ENCODE measurements at regions not wholly inside any gene's neighbourhood (a gene's known extent, or its start where the extent isn't known, plus 50 kb on each side); places are given as distances from the start of the nearest gene placed in this dataset.

DNA sequence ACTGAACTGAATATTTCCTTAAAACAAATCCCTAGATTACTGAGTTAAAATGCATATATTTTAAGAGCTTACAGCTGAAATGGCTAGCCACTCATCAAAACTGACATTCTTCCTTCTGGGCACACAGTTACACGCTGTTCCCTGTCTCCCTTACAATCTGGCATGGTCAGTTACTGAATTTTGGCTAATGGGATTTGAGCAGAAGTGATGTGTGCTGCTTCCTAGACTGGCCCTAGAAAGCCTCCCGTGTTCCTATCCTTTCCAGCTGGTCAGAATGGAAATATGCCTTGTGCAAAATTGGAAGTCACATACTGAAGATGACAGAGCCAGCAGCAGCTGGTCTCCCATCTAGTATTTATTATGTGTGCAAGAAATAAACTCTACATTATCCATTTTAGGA is 128.7 kb upstream of the NAMPT start:
- DNase-seq, result no peak

DNA sequence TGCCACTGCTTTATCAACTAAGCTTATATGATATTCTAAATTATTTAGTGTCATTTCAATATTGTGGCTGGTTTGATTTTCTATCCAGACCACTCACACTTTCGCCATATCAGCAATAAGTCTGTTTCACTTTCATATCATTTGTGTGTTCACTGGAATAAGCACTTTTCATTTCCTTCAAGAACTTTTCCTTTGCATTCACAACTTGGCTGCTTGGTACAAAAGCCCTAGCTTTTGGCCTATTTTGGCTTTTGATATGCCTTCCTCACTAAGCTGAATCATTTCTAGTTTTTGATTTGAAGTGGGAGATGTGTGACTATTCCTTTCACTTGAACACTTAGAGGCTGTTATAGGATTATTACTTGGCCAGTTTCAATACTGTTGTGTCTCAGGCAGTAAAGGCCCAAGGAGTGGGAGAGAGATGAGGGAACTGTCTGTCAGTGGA is 120.9 kb upstream of the NAMPT start:
- DNase-seq, result peak; percentile 24

DNA sequence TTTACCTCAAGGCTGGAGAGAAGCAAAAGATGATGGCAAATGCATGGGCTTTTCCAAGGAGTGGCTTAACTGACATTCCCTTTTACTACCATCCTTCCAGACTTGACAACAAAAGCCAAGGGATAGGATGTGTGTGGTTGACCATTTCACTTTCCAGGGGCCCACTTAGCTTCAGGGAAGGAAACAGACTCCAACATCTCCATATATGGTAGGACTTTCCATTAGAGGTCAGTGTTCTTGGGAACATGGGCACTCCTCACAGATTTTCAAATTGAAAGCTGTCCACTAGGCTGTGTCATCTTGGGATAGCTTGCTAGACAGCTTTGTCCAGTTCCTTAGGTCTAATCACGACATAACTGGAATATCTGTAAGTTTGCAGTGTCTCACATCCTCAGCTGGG is 118.1 kb upstream of the NAMPT start:
- DNase-seq, result no peak

DNA sequence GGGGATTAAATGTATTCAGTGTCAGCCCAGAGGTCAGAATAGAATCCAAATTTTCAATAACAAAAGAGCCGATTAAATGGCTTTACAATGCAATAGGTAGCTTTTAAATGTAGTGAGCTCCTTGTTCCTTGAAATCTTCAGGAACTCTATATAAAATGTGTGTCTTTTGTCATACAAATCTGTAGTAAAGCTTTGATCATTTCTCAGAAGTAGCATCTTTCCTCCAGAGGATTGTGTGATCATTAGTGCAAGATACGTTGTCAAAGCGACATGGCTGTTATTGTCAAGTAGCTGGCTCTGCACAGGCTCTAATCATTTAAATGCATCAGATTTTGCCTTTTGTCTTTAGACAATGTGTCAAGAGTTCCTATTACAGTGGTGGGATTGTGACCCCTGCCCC is 116.1 kb upstream of the NAMPT start:
- no peak for DNase-seq

DNA sequence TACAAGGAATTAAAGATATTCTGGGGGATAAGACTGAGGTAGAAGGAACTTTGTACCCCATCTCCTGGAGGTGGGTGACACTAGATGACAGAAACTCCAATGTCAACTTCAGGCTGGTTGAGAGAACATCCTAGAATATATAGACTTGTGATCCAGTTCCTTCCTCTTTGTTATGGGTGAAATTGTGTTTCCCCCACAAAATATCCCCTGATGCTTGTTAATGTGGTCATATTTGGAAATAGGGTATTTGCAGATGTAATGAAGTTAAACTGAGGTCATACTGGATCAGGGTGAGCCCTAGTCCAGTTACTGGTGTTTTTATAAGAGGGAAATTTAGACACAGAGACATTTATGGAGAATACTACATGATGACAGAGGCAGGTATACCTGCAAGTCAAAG is 114.0 kb upstream of the NAMPT start:
- peak; percentile 21 for DNase-seq

DNA sequence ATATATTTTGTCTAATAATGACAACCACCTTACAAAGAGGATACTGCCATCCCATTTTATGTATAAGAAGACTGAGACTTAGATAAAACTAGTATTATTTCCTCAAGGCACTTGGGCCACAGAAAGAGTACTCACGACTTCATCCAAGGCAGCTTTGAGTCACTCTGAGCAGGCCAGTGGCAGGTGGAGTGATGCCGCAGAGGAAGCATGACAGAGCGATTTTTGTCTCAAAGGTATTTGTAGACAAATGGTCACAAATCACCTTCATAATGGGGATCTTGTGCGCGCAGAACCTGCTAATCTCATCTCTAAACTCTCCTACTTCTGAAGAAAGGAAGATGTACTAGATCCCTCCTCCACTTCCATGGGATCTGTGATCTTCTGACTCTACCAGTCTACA is 113.2 kb upstream of the NAMPT start:
- no peak for DNase-seq

DNA sequence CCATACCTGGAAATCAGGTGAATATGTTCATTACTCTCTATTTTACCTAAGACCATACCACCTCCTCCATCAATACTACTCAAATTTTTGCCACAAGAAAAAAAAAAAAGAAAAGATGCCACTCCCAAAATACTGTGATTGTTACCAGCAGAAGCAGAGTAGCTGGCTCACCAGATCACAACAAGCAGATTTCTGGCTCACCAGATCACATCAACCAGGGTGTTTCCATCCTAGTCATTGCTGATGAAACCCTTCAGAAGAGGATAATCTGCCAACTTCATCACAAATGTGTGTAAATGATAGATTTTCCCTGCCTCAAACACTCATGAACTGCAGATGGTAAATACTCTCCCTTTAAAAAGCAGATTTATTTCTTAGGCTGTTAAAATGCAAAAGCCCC is 109.7 kb upstream of the NAMPT start:
- no peak for DNase-seq

DNA sequence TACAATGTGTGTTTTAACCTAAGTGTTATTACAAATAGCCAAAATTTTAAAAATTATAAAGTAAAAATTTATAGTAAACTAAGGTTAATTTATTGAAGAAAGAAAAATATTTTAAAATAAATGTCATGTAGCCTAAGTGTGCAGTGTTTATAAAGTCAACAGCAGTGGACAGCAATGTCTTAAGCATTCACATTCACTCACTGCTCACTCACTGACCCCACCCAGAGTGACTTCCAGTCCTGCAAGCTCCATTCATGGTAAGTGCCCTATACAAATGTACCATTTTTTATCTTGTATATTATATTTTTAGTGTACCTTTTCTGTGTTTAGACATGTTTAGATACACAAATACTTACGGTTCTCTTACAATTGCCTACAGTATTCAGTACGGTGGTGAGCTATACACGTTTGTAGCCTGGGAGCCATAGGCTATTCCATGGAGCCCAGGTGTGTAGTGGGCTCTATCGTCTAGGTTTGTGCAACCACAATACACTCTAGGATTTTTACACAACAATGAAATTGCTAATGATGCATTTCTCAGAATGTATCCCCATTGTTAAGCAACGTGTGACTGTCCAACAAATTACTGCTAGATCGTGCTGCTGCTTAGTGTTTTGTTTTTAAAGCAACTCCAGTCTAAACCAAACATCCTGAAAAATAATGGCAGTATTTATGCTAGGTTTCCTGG is 108.9 kb upstream of the NAMPT start:
- DNase-seq, result no peak

DNA sequence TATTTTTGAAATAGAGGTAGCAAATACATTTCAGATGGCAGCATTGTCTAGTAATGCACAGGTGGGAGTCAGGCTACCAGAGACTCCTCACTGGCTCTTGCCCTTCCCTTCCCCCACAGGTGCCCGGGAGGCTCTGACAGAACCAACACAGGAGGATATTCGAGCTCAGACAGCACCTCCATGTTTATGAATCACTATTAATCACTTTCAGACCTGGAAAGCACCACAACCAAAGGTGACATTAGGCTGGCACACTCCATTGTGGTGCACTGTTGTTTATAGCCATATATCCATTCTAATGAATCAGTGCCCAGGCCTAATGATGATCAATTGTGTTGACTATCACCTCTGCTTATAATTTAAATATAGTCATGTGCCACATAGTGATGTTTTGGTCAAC is 107.8 kb upstream of the NAMPT start:
- no peak for DNase-seq

DNA sequence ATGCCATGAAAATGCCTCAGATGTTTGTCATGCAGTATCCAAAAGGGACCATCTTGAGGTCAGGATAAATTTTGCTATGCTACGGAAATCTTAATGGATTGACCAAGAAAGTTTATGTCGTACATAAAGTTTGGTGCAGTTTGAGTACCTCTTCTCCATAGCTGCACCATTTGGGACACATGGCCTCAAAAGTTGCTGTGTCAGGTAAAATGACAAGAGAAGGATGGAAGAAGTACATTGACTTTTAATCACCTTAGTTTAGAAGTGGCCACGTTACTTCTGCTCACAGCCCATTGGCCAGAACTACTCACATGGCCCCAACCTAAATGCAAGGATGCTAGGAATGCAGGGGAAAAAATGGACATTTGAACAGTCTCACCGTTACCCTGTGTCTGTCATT is 107.4 kb upstream of the NAMPT start:
- DNase-seq, result no peak

DNA sequence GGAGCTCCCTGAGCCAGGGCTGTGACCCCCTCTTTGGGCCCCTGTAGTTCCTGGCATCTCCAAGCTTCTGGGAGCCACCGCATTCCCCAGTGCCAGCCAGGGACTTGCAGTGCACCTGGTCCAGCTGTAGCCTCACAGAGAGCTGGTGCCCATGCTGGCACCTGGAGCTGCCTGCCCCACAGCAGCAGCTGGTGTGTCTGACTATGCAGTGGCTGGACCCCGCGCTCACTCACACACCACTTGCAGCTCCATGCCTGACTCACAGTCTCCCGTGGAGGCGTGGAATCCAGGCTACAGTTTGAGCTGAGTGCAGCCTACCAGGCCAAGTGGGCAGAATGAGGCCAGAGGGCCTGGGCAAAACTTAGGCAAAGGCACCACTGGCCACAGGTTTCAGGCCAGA is 102.2 kb upstream of the NAMPT start:
- DNase-seq, result no peak

DNA sequence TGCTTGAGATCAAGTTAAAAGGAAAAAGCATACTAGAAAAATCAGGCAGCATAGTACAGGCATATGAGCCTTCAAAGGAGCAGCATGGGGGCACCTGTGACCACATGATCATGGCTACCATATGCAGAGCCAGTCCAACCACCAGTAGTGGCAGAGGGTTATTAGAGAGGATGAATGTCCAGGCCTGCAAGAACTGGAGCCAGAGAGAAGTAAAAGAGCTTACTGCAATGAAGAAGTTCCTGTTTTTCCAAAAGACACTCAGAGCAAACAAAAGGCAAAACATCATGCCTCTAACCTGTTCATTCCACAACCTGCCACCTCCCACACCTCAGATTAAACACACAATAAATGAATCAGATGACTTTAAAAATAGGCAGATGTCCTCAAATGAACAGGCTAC is 99.6 kb upstream of the NAMPT start:
- no peak for DNase-seq

DNA sequence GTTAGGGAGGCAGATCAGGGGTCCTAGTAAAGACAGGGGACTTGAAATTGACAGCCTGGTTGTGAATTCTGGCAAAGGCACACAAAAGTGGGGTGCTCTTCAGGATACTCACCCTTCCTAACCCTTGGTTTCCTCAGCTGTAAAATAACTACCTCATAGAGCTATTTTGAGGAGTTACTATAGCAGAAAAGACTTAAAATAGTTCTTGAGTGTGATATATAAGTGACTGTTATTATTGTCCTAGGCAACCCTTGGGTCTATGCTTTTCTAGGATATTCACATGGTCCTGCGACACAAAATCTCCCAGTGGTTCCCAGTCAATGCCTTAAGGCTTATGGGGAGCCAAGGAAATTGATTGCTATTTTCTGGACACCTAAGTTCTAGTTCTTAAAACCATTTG is 98.1 kb upstream of the NAMPT start:
- no peak for DNase-seq

DNA sequence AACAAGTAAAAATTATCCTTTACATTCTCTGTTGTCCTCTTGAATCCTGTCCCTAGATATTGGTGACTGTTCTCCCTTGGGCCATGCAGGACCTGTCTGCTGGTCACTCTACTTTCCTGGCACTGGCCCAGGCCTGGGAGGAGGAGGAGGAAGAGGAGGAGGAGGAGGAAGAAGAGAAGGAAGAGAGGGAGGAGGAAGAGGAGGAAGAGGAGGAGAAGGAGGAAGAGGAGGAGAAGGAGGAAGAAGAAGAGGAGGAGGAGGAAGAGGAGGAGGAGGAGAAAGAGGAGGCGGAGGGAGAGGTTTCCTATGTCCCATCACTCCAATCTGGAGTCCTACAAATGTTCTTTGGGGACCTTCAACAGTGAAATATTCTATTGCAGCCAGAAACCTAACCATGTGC is 97.3 kb upstream of the NAMPT start:
- DNase-seq, result no peak

DNA sequence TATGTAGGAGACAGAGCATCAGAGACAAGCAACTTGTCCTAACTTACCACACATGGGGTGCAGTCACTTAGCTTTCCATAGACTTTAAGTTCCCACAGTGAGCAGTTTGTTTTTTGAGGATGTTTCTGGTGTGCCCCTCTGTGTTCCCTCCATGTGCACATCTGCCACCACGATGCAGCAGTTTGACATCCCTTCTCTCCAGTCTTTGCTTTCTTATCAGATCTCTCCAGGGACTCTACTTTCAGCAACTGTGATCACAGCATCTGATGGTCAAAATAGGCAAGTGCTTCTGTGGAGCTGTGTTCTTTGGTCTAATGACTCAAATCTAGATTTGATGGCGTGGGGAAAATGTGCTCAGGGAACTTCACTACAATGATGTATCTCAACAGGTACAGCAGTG is 96.5 kb upstream of the NAMPT start:
- no peak for DNase-seq

DNA sequence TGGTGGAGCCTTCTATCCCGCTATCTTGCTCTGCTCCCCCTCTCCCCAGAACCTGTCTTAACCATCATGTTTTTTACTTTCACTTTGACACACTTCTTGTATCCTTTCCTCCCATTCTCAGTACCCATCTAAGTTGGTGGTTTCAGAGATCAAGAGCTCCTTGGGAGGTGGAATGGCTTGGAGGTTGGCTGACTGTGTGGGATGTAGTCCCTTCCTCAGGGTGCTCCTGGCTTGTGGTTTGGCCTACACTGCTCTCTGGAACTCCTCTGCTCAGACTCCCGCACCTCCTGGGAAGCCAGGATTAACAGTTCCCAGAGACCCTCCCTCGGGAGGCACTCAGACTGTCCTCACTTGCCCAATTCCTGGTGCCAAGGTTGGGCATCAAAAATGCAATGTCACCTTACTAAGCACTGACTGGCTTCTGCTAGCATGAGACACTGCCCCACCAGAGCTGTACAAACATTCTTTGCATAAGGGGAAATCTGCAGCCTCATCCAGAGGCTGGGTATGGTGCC is 93.1 kb upstream of the NAMPT start:
- DNase-seq, result no peak

DNA sequence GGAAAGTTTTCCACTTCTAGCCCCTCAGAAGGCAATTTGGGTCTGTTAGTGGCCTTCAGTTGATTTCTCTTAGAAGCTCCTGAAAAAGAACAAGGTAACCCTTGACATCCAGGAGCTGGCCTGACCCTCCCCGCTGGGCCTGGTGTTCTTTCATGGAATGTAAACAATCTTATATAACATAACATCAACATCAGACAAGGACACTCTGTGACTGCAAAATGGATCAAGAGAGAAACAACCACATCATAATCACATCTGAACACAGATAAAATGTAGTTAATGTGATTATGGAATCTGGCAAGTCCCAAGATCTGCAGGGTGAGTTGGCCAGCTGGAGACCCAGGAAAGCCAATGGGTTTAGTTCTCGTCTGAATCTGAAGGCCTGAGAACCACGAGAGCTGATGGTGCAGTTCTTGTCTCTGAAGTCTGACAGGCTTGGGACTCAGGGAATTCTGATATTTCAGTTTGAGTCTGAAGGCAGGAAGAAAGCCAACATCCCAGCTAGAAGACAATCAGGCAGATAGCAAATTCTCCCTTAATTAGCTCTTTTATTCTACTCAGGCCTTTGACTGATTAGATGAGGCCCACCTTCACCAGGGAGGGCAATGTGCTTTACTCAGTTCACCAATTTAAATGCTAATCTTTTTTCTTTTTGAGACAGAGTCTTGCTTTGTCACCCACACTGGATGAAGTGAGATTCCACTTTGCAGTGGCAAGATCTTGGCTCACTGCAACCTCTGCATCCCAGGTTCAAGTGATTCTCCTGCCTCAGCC is 91.4 kb upstream of the NAMPT start:
- DNase-seq, result no peak

DNA sequence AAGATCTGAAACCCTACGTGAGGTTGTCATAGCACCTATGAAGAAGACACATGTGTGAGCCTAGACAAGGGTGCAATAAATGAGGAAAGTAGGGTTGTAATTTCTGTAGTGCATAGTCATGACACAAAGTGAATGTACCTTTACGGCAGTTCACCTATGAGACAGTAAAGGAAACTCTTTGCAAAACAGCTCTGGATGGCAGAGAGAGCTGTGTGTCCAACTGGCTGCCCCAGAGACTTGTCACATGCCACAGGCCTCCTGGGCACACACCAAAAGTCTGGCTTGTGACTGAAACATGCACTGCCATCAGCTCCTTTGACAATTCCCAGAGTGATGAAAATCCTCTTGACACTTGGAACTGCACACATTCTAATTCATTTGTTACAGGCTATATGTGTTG is 90.7 kb upstream of the NAMPT start:
- no peak for DNase-seq

DNA sequence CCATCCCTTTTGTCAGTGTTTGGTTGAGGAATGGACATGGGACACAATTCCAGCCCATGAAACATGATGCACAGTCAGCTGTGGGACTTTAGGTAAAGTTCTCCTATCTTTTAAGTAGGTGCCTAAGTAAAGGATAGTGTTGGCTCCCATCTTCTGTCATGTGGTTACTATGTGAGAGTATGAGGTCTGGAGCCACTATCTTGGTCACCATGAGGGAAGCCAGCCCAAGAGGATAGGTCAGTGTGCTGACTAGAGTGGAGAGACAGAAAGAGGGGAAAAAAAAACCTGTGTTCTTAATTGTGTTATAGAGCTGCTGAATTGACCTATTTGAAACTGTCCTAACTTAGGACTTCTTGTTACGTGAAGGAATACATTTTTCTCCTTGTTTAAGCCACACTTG is 89.7 kb upstream of the NAMPT start:
- no peak for DNase-seq

DNA sequence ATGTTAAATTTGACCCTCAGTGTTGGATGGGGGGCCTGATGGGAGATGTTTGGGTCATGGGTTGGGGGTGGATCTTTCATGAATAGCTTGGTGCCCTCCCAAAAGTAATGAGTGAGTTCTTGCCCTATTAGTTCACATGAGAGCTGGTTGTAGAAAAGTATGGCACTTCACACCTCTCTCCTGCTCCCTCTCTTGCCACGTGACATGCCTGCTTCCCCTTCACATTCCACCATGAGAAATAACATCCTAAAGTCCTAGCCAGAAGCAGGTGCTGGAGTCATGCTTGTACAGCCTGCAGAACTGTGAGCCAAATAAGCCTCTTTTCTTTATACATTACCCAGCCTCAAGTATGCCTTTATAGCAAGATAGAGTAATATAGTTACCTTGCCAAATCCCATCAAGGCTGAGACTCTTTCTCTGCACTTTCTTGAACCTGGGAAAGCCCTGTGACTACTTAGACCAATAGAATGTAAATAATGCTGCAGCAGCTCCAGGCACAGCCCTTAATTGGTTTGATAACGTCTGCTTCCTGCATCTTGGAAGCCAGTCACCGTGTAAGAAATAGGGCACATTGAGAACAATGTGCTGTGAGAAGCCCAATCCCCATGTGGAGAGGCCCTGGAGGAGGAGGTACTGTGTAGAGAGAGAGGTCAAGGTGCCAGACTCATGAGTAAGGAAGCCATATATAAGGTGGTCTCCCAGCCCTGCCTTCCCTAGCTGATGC is 88.0 kb upstream of the NAMPT start:
- DNase-seq, result no peak

DNA sequence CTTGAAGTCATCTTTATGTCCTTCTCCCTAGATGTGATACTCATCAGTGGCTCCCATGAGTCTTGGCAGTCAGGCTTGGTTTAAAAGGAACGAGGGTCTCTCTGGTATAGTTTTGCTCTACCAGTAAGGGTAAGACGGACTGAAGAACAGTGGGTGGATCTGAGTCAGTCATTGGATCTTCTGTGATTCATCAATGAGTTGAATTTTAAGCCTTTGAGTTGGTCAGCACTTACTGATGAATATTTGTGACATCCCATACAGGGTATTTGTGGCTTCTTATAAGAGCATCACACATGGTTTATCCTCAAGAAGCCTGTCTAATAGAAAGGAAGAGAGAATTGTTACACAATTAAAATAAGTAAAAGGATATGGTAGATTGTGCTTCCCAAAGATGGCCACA is 87.3 kb upstream of the NAMPT start:
- DNase-seq, result no peak

DNA sequence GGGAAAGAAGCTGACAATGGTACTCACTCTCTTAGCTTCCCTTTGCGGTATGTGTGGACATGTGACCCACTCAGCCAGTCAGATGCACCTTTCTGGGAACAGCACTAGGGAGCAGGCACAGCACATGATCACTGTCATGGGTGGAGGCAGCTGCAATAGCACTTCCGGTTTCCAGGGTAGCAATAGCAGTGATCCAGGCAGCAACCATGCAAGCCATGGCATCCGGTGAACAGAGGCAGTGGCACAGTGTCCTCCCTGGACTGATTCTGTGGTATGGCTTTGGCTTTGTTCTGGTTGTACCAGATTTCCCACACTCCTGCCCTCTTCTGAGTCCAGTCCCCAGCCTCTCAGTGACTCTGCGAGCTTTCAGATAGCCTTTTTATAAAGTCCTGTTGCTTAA is 86.8 kb upstream of the NAMPT start:
- DNase-seq, result peak; percentile 86

DNA sequence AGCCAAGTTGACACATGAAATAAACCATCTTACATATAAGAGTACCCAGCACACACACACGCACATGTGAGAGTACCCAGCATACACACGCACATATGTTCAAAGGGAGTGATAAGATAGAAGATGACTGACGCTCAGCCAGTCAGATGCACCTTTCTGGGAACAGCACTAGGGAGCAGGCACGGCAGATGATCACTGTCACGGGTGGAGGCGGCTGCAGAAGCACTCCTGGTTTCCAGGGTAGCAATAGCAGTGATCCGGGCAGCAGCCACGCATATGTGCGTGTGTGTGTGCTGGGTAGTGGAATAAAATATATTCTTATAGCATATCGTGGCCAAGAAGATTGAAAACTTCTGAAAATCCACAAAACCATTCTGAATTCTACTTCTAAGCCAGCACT is 85.8 kb upstream of the NAMPT start:
- no peak for DNase-seq

DNA sequence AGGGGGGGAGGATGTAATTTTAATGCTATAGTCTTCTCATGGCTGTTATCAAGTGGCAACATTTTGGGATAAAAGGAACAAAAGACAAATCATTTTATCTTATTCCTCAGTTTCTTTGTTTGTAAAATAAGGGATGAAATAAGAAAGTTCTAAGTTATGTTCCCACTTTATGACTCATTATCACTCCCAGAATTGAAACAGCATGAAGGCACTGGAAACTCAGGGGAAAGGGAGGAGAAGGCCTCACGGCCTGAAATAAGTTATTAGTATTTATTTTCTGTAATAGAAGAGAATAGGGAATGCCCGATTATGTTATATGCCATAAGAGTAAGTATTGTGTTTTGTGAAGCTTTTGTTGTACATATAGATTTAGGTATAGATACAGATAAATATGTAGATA is 85.0 kb upstream of the NAMPT start:
- no peak for DNase-seq

Measured in inflammatory macrophage treated with lipopolysaccharide for 4 hours (primary cell).